ENCODE measurements at regions not wholly inside any gene's neighbourhood (a gene's known extent, or its start where the extent isn't known, plus 50 kb on each side); places are given as distances from the start of the nearest gene placed in this dataset.
"Not testable (repeated sequence)": the region's sequence is repeated elsewhere in the genome, so short reads cannot be mapped to it uniquely, and the experiment has no call there.

DNA sequence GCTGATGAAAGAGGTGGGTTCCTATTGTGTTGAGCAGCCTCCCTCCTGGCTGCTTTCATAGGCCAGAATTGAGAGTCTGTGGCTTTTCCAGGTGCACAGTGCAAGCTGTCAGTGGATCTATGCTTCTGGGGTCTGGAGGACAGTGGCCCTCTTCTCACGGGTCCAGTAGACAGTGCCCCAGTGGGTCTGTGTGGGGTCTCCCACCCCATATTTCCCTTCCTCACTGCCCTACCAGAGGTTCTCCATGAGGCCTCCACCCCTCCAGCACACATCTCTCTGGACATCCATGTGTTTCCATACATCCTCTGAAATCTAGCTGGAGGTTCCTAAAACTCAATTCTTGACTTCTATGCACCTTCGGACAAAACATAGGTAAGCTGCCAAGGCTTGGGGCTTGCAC lies 201.2 kb downstream of the FAM43A start:
- DNase-seq = no peak

DNA sequence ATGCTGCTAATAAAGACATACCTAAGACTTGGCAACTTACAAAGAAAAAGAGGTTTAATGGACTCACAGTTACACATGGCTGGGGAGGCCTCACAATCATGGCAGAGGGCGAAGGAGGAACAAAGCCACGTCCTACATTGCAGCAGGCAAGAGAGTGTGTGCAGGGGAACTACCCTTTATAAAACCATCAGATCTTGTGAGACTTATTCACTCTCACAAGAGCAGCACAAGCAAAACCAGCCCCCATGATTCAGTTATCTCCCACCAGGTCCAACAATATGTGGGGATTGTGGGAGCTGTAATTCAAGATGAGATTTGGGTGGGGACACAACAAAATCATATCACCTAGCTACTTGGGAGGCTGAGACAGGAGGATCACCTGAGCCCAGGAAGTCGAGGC lies 202.4 kb downstream of the FAM43A start:
- DNase-seq = peak; percentile 40 to 68

DNA sequence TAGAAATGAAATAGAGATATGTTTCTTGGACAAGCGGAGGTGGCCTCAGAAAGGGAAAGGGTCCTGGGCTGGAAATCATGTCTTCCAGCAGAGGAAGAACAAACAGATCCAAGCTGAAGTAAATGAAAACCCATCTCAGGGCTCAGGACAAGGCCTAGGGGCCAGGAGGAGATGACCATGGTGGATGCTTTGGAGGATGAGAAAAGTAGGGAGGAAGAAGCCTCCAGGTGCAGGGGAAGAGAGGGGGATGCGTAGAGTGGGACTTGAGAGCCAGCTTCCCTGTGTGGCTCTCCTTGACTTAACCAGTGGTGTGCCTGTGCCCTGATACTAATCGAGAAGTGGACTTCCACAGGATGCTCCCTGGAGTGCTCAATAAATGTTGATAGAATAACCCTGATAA lies 203.2 kb downstream of the FAM43A start:
- no peak for DNase-seq

DNA sequence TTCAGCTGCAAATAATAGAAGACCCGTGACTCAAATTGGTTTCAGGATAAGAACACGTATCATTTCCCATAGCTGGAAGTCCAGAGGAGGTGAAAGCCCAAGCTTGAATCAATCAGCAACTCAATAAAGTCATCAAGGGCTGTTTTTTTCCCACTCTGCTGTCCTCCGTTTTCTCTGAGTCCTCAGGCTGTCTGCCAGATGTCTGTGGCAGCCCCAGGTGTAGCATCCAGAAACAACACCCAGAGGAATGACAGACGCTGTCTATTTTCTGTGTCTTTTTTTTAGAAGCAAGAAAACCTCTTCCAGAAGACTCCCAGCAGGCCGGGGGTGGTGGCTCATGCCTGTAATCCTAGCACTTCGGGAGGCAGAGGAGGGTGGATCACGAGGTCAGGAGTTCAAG lies 204.4 kb downstream of the FAM43A start:
- DNase-seq = no peak

DNA sequence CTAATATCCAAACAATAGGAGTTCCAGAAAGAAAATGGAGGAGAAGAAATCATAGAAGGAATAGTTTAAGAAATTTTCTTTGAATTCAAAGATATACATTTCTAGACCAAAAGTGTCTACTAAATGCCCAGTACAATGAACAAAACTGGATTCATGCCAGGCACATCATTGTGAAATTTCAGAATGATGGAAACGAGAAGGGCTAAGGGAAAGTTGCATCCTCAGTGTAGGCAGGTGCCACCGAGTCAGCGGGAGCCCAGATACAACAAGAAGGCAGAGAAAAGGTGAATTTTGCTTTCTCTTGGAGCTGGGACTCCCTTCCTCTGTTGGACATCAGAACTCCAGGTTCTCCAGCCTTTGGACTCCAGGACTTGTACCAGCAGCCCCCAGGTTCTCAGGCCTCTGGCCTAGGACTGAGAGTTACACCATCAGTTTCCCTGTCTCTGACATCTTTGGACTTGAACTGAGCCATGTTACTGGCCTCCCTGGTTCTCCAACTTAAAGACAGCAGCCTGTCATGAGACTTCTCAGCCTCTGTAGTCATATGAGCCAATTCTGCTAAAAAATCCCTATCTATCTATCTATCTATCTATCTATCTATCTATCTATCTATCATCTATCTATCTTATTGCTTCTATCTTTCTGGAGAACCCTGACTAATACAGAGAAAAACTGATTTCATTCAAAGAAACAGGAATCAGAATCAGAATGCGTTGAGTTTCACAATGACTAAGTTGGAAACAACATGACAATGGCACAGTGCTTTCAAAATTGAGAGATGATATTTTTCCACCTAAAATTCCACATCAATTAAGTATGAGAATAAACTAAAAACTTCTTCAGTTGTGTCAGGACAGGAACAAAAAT lies 207.7 kb downstream of the FAM43A start:
- peak in 1 of 2 donors; percentile 54 for DNase-seq

DNA sequence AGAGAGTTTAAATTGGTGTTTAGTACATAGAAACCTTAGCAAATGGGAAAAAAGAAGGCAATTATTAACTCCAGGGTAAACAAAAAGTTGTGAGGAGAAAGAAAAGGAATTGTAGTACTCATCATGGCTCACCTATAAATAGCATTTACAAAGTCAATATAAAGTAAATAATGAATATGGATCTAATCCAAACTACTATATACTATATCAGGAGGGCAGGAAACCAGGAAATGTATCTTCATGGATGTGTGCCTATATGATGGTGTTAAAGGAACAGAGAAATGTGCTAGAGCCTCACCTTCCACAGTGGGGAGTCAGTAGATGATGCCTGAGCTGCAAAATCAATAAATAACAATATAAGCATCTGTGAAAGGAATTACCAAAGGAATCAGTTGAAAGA lies 208.9 kb downstream of the FAM43A start:
- no peak for DNase-seq

DNA sequence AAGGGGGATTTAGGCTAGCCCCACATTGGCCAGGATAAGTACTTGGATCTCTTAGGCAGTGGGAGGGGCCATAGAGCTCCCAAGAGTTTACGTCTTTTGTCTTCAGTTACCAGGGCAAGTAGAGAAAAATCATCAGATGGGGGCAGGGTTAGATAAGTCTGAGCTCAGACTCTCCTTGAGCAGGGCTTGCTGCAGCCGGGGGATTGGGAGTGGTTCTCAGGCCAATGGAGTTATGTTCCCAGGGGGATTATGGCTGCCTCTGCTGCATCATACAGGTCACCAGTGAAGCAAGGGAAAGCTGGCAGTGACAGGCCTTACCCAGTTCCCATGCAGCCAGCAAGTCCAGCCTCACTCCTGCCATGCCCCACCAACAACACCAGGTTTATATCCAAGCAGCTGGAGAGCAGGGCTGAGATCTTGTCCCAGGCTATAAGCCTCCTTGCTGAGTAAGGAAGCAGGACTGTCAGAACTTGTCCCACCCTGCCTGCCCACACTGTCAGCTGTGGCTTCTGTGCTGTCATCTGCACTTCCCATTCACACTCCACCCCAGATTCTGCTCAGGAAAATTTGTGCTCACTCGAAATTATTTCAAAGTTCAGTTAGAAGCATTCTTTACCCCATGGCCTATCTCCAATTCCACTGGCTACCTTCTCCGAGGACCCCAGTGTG lies 215.3 kb downstream of the FAM43A start:
- DNase-seq = peak; percentile 58 to 60

DNA sequence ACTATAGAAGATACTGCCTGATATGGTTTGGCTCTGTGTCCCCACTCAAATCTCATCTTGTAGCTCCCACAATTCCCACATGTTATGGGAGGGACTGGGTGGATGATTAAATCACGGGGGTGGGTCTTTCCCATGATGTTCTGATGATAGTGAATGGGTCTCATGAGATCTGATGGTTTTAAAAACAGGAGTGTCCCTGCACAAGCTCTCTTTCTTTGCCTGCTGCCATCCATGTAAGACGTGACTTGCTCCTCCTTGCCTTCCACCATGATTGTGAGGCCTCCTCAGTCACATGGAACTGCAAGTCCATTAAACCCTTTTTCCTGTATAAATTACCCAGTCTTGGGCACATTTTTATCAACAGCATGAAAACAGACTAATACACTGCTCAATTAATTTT lies 217.8 kb downstream of the FAM43A start:
- not testable (repeated sequence) for DNase-seq

DNA sequence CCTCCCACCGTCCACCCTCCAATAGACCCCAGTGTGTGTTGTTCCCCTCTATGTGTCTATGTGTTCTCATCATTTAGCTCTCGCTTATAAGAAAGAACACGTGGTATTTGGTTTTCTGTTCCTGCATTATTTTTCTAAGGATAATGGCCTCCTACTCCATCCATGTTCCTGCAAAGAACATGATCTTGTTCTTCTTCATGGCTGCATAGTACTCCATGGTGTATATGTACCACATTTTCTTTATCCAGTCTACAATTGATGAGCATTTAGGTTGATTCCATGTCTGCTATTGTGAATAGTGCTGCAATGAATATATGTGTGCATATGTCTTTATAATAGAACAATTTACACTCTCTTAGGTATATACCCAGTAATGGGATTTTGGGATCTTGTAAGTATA lies 219.3 kb downstream of the FAM43A start:
- DNase-seq = not testable (repeated sequence)

DNA sequence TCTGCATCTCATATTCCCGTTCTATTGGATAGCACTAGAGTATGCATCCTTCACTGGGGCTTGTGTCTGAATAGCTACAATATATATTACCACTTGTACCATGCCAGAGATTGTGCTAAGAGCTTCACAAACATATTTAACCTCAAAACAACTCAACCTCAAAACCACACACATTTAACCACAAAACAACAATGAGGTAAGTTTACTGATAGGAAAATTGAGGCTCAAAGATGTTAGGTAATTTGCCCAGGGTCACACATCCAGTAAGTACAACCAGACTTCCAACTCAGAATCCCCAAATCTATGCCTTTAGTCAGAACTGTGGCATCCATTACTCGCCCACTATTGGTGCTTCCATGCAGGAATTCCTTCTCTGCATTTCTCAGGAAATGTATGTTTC lies 220.0 kb downstream of the FAM43A start:
- no peak for DNase-seq

DNA sequence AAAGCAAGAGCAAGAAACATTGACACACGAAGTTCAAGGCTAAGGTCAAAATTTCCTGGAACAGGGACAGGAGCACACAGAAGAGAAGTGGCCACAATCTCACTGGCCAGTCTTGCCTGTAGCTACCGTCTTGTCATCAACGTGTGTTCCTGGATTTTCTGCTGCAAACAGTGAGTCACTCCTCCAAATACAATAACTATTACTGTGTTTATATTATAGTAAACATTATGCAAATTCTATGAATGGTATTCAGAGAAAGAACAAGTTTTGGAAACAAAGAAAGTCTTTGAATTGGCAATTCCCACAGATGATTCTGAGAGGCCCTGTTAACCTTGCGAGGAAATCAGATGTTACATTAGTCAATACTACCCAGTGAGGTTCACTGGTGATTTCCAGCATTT lies 220.5 kb downstream of the FAM43A start:
- DNase-seq = peak; percentile 39 to 73

DNA sequence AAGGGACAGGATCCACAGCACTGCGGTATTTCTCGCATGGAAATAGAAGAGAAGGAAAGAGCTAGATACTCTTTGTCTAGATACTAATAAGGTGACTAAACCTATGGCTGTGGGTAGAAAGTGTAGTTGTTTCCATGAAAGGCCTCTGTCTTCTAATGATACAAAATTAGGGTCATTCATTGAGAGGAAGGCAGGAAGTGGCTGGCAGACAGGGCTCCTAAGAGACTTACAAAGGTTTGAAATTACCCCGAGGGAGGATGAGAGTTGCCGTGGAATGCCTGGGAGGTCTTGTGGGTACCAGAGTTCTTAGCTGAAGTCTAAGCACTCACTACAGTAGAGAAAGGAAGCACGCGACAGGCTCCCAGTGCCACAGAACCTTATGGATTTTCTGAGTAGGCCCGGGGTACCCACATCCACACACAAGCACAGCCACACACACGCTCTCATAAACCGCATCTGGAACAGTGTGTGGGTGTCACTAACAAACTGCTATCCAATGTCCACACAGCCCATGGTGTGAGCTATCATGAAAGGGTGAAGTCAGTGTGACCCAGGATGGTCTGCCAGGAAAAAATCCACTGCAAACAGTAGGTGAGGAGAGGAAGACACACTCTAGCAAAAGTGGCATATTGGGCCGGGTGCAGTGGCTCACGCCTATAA lies 221.4 kb downstream of the FAM43A start:
- DNase-seq = no peak

DNA sequence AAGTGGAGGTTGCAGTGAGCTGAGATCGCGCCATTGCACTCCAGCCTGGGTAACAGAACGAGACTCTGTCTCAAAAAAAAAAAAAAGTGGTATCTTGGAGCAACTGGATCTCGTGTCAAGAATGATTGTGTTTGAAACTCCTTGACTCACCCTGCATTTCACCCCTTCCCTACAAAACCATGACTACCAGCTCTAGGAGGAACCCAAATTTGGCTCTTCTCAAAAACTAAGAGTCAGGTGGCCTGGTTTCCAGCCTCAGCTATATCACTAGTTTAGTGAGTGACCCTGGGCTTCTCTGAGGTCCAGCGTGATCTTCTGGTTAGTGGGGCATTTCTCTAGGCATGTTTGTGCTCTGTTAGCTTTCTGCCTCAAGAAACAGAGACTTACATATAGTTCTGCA lies 222.1 kb downstream of the FAM43A start:
- DNase-seq = peak in 1 of 2 donors; percentile 37

DNA sequence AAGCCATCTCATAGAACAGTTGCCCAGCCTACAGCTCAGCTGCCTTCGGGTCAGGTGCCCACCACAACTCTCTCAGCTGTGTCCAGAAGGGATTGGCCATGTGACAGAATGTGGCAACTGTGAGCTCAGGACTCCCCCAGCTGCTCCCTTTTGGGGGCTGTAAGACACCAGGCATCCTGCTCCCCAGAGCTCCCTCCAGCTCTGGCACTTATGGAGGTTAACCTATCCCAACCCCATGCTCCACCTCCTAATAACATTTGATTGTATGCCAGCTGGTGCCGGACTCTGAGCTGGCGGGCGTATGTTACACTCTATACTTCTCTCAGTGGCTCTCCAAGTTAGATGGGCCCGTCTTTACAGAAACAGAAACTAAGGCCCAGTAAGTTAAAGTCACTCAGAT lies 222.8 kb downstream of the FAM43A start:
- no peak for DNase-seq

DNA sequence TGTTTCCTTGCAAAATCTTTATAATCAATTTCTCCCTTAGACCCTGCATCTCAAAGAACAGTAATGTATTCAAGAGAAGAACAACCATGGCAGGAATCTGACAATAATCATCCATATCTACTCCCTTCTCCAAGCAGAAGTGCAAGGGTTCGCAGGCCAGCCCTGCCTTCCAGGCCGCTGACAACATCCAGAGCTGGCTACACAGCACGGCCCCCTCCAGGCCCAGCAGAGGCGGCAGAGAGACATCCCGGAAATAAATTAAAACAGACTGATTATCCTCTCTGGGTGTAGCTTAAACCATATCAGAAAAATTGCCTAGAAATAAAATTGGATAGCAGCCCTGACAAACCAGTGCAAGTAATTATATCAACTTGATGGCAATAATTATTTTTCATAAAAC lies 223.3 kb downstream of the FAM43A start:
- no peak for DNase-seq

DNA sequence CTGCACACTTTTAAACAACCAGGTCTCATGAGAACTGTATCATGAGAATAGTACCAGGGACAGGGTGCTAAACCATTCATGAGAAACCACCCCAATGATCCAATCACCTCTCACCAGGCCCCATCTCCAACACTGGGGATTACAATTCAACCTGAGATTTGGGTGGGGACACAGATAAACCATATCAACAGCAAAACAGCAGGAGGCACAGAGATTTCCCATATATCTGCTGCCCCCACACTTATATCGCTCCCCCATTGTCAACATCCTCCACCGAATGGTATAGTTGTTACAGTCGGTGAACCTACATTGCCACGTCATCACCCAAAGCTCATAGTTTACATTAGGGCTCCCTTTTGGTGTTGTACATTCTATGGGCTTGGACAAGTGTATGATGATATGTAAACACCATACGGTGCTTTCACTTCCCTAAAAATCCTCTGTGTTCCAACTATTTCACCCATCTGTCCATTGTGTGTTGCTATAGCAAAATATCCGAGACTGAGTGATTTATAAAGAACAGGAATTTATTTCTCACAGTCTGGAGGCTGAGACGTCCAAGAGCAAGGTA lies 224.8 kb downstream of the FAM43A start:
- DNase-seq = peak in 1 of 2 donors; percentile 17

DNA sequence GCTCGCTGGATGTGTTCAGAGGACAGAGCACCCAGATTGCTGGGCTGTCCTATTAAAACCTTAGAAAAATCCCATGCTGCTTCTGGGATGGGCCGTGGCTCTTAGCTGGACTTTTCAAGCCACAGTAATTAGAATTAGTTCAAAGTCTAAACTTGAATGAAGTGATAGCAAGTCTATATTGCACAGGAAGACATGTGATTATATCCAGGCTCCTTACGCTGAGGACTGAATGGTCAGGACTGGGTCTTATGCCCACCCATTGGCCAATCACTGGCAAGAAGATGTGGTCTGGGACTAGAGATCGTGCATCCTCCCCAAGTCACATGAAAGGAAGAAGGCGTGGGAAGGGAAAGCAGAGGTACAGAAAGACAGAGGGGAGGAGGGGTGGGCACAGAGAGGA lies 227.6 kb downstream of the FAM43A start:
- no peak for DNase-seq

DNA sequence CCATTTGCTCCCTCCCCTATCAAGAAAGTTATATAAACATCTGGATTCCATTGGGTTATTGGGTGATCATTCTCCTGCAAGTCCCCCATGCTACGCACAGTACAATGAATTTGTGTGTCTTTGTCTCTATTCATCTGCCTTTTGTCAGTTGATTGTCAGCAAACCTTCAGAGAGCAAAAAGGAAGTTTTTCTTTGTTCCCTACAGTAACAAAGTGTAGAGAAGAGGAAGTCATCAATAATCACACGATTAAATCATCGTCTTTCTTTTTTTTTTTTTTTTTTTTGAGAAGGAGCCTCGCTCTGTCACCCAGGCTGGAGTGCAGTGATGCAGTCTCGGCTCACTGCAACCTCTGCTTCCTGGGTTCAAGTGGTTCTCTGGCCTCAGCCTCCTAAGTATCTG lies 239.2 kb downstream of the FAM43A start:
- peak; percentile 46 to 51 for DNase-seq

DNA sequence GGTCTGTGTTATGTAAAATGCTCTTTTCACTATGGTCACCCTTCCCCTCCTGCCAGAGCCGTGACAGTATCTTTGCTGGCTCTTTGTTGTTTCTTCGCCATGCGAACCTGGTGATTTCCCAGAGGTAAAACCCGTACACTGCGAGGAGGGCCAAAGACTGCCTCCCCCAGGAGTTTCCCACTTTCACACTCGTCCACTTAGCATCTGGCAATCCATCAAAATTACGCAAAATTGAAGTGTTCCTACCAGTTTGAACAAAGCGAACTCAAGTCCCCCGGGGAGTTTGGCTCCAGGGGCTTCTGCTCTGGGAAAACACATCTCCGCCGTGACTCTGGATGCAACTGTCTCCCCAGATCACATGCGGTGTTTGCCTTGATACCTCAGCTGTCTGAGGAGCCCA lies 239.9 kb downstream of the FAM43A start:
- no peak for DNase-seq

DNA sequence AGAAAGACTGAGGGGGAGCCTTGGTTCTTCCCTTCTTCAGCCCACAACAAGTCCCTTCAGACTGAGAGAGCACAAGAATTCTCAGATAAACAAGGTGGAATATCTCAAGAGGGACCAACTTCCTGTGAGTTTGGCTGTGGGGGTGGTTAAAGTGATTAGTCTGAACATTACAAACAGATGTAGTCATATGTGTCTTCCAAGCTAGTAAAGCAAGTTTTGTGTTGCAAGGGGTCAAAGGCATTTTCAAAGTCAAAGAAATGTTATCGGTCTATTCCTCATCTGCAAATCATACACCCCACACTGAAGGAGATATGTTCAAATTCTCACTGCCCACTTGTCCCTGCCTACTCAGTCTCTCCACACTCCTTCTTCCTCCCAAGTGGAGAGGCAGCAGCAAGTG lies 242.5 kb downstream of the FAM43A start:
- DNase-seq = peak in 1 of 2 donors; percentile 36

DNA sequence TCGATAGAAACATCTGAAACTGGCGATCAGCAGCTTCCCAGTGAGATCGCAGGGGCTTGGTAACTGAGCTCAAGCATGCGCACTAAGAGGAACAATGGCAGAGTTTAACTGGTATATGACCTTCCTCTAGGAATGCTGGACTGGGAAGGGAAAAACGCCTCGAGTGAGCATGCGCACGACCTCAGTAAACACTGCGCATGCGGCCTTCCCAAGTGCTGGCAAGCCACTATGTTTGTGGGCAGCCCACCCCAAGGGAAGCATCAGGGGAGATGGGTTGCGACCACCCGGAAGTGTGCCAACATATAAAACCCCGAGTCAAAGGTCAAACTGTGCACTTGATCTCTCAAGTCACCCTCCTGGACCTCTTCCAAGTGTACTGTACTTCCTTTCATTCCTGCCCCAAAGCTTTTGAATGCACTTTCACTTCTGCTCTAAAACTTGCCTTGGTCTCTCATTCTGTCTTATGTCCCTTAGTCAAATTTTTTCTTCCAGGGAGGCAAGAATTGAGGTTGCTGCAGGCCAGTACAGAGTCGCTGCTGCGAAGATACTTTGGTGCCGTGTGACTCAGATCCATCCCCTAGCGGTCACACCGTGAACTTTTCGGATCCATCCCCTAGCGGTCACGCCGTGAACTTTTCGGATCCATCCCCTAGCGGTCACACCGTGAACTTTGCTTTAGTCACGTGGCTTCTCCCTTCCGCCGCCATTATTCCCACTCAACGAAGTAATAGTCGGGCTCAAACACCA lies 243.3 kb downstream of the FAM43A start:
- peak; percentile 62 to 64 for DNase-seq

DNA sequence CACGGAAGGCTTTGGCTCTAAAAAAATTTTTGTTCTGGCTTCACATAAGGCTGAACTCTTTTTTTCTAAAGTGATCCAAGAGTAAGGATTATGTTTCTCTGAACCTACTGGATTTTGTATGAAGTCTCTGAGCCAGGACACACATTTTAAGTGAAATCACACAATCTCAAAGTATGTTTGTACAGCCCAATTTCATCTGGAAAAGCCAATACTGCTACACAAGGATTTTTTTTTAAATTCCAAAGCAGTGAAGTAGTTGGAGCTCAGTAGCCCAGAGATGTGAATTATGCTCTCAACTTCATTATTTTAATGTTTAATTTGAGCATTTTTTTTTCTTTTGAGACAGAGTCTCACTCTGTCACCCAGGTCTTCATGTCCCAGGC lies 243.9 kb downstream of the FAM43A start:
- no peak for DNase-seq
